GM21786 (cell line): ENCODE measurements at regions not wholly inside any gene's neighbourhood (a gene's known extent, or its start where the extent isn't known, plus 50 kb on each side); places are given as distances from the start of the nearest gene placed in this dataset.

Experiments used
- ATAC-seq: cut with Tn5 transposase; IDR thresholded peaks from one replicate; pipeline ENCODE4 v1.9.1; 2021; ENCODE audit not compliant: unreplicated experiment

GRCh38 chr18:24976502-24976901 lies 375.5 kb downstream of the ZNF521 start:
- ATAC-seq, result no peak

- no peak for ATAC-seq
Observed at GRCh38 chr18:24979235-24979634, 372.7 kb downstream of the ZNF521 start.

GRCh38 chr18:24982831-24983230 lies 369.1 kb downstream of the ZNF521 start:
- no peak for ATAC-seq

- no peak for ATAC-seq
Observed at GRCh38 chr18:24983566-24984139, 368.3 kb downstream of the ZNF521 start.

- ATAC-seq, result no peak
Observed at GRCh38 chr18:24985586-24985985, 366.4 kb downstream of the ZNF521 start.

GRCh38 chr18:24986666-24987302 lies 365.2 kb downstream of the ZNF521 start:
- no peak for ATAC-seq

GRCh38 chr18:24987303-24988252 lies 364.4 kb downstream of the ZNF521 start:
- no peak for ATAC-seq

- ATAC-seq, result no peak
Observed at GRCh38 chr18:24988253-24988840, 363.6 kb downstream of the ZNF521 start.

- no peak for ATAC-seq
Observed at GRCh38 chr18:24989760-24990593, 362.0 kb downstream of the ZNF521 start.

- no peak for ATAC-seq
Observed at GRCh38 chr18:24990671-24991134, 361.3 kb downstream of the ZNF521 start.

GRCh38 chr18:24991141-24992060 lies 360.6 kb downstream of the ZNF521 start:
- ATAC-seq, result no peak

GRCh38 chr18:24992491-24992890 lies 359.5 kb downstream of the ZNF521 start:
- no peak for ATAC-seq

- ATAC-seq, result no peak
Observed at GRCh38 chr18:24993628-24994027, 358.3 kb downstream of the ZNF521 start.

- no peak for ATAC-seq
Observed at GRCh38 chr18:24995056-24995455, 356.9 kb downstream of the ZNF521 start.

GRCh38 chr18:24995755-24996154 lies 356.2 kb downstream of the ZNF521 start:
- ATAC-seq, result no peak

GRCh38 chr18:24999650-25000267 lies 352.2 kb downstream of the ZNF521 start:
- no peak for ATAC-seq

- no peak for ATAC-seq
Observed at GRCh38 chr18:25001803-25002202, 350.2 kb downstream of the ZNF521 start.

- no peak for ATAC-seq
Observed at GRCh38 chr18:25005541-25006403, 346.2 kb downstream of the ZNF521 start.
